ENCODE measurements at regions not wholly inside any gene's neighbourhood (a gene's known extent, or its start where the extent isn't known, plus 50 kb on each side); places are given as distances from the start of the nearest gene placed in this dataset.

GRCh38 chr1:70805641-70806040, 242.0 kb downstream of the PTGER3 start:
- Histone ChIP-seq H3K4me1 (ENCODE audit: low read depth) (no peaks in the 10 kb centered on the region), H3K27me3 (no peaks in the 10 kb centered on the region), H3K36me3 (no peaks in the 10 kb centered on the region), H3K27ac (no peak overlapping the region), H3K9me3 (ENCODE audit: low read depth) (no peaks in the 10 kb centered on the region), H3K4me3 (no peak overlapping the region)
- no peak for DNase-seq (ENCODE audit: low read depth in 1 of 2, low spot score in 1 of 2)
- no peak for TF ChIP-seq CTCF (IDR thresholded peaks at IDR 0.05; ENCODE audit: low read depth, low read length)

GRCh38 chr1:70807088-70807664, 240.4 kb downstream of the PTGER3 start:
- Histone ChIP-seq H3K4me3 (no peak overlapping the region), H3K4me1 (ENCODE audit: low read depth) (no peaks in the 10 kb centered on the region), H3K36me3 (no peaks in the 10 kb centered on the region), H3K27me3 (no peaks in the 10 kb centered on the region), H3K27ac (no peak overlapping the region), H3K9me3 (ENCODE audit: low read depth) (no peaks in the 10 kb centered on the region)
- no peak for TF ChIP-seq CTCF (IDR thresholded peaks at IDR 0.05; ENCODE audit: low read depth, low read length)
- DNase-seq (ENCODE audit: low read depth in 1 of 2, low spot score in 1 of 2): no peak

- DNase-seq (ENCODE audit: low read depth in 1 of 2, low spot score in 1 of 2): no peak
- H3K4me1 ChIP-seq (ENCODE audit: low read depth): no peaks in the 10 kb centered on the region
- no peak overlapping the region for H3K4me3 ChIP-seq
- no peaks in the 10 kb centered on the region for H3K9me3 ChIP-seq (ENCODE audit: low read depth)
- no peaks in the 10 kb centered on the region for H3K27me3 ChIP-seq
- no peak for TF ChIP-seq CTCF (IDR thresholded peaks at IDR 0.05; ENCODE audit: low read depth, low read length)
- no peaks in the 10 kb centered on the region for H3K36me3 ChIP-seq
- H3K27ac ChIP-seq: no peak overlapping the region
Measured at GRCh38 chr1:70809069-70809468, 238.5 kb downstream of the PTGER3 start.

GRCh38 chr1:70811815-70812214, 235.8 kb downstream of the PTGER3 start:
- Histone ChIP-seq H3K4me1 (ENCODE audit: low read depth) (no peaks in the 10 kb centered on the region), H3K27me3 (no peaks in the 10 kb centered on the region), H3K9me3 (ENCODE audit: low read depth) (no peaks in the 10 kb centered on the region), H3K4me3 (no peak overlapping the region), H3K27ac (no peak overlapping the region), H3K36me3 (no peaks in the 10 kb centered on the region)
- no peak for DNase-seq (ENCODE audit: low read depth in 1 of 2, low spot score in 1 of 2)
- no peak for TF ChIP-seq CTCF (IDR thresholded peaks at IDR 0.05; ENCODE audit: low read depth, low read length)

- H3K27ac ChIP-seq: no peak overlapping the region
- no peak for TF ChIP-seq CTCF (IDR thresholded peaks at IDR 0.05; ENCODE audit: low read depth, low read length)
- H3K9me3 ChIP-seq (ENCODE audit: low read depth): no peaks in the 10 kb centered on the region
- no peaks in the 10 kb centered on the region for H3K4me1 ChIP-seq (ENCODE audit: low read depth)
- no peaks in the 10 kb centered on the region for H3K27me3 ChIP-seq
- DNase-seq (ENCODE audit: low read depth in 1 of 2, low spot score in 1 of 2): no peak
- H3K36me3 ChIP-seq: no peaks in the 10 kb centered on the region
- H3K4me3 ChIP-seq: no peak overlapping the region
Measured at GRCh38 chr1:70812442-70813109, 235.0 kb downstream of the PTGER3 start.
